Fibroblast of the aortic adventitia (primary cell): ENCODE measurements at regions not wholly inside any gene's neighbourhood (a gene's known extent, or its start where the extent isn't known, plus 50 kb on each side); places are given as distances from the start of the nearest gene placed in this dataset.

Source experiments
- DNase-seq: peaks from one replicate; pipeline ENCODE4 v3.0.0-alpha.2; 2010; ENCODE audit warnings: low read depth
- H3K4me3 ChIP-seq: 2 replicates; pipeline ENCODE4 v1.5.1; 2011; ENCODE audit warnings: low read depth, mild to moderate bottlenecking, control low read depth, low read length, moderate library complexity
- CTCF ChIP-seq: IDR thresholded peaks from 2 replicates; pipeline ENCODE4 v1.5.1; 2011; ENCODE audit warnings: mild to moderate bottlenecking, low read length, control low read depth, inconsistent platforms; ENCODE audit not compliant: insufficient read depth

- no peak overlapping the region for H3K4me3 ChIP-seq
- no peak for DNase-seq
- TF ChIP-seq CTCF: no peak
Observed at GRCh38 chr2:35989503-35989902, 366.1 kb upstream of the CRIM1 start.

- no peak for DNase-seq
- H3K4me3 ChIP-seq: no peak overlapping the region
- no peak for TF ChIP-seq CTCF
Observed at GRCh38 chr2:35989040-35989439, 366.5 kb upstream of the CRIM1 start.

- no peak for DNase-seq
- H3K4me3 ChIP-seq: no peak overlapping the region
- no peak for TF ChIP-seq CTCF
Observed at GRCh38 chr2:35986871-35987270, 368.7 kb upstream of the CRIM1 start.

GRCh38 chr2:35978218-35978617 is 377.4 kb upstream of the CRIM1 start:
- DNase-seq: no peak
- no peak for TF ChIP-seq CTCF
- no peak overlapping the region for H3K4me3 ChIP-seq

- no peak overlapping the region for H3K4me3 ChIP-seq
- no peak for DNase-seq
- TF ChIP-seq CTCF: no peak
Observed at GRCh38 chr2:35976611-35977010, 379.0 kb upstream of the CRIM1 start.

- H3K4me3 ChIP-seq: no peak overlapping the region
- no peak for DNase-seq
- no peak for TF ChIP-seq CTCF
Observed at GRCh38 chr2:35973737-35974132, 381.8 kb upstream of the CRIM1 start.

- no peak for DNase-seq
- no peak for TF ChIP-seq CTCF
- H3K4me3 ChIP-seq: no peak overlapping the region
Observed at GRCh38 chr2:35973132-35973736, 382.3 kb upstream of the CRIM1 start.
